Neural cell (in vitro differentiated cells): ENCODE measurements at regions not wholly inside any gene's neighbourhood (a gene's known extent, or its start where the extent isn't known, plus 50 kb on each side); places are given as distances from the start of the nearest gene placed in this dataset.

Experiments used
- H2AFZ ChIP-seq: fragments of 200-600, 300-800 bp; sonication (generic), shearing (Covaris generic); 2 replicates; pipeline ENCODE4 v1.6.0; 2014; ENCODE audit warnings: low read depth, mild to moderate bottlenecking, antibody characterized with exemption, low read length, moderate library complexity
- H3F3A ChIP-seq: fragments of 200-600 bp; shearing (Covaris generic); 2 replicates; pipeline ENCODE4 v1.6.1; 2016; ENCODE audit warnings: mild to moderate bottlenecking, moderate library complexity, mixed read lengths, antibody characterized with exemption, low read length; ENCODE audit not compliant: insufficient read depth, poor library complexity, severe bottlenecking
- H3K27ac ChIP-seq: fragments of 200-600, 300-800 bp; sonication (generic), shearing (Covaris generic); 2 replicates; pipeline ENCODE4 v1.5.1; 2014; ENCODE audit warnings: mild to moderate bottlenecking, low read length, moderate library complexity
- H3K27me3 ChIP-seq: fragments of 300-800, 200-600 bp; sonication (generic), shearing (Covaris generic); 2 replicates; pipeline ENCODE4 v1.6.0; 2014; ENCODE audit warnings: mild to moderate bottlenecking, low read depth, low read length, moderate library complexity; ENCODE audit not compliant: insufficient read depth
- H3K36me3 ChIP-seq: fragments of 300-800, 200-600 bp; sonication (generic), shearing (Covaris generic); 2 replicates; pipeline ENCODE4 v1.5.1; 2014; ENCODE audit warnings: mild to moderate bottlenecking, antibody characterized with exemption, low read length, moderate library complexity; ENCODE audit not compliant: insufficient read depth
- H3K4me2 ChIP-seq: fragments of 300-800, 200-600 bp; sonication (generic), shearing (Covaris generic); 2 replicates; pipeline ENCODE4 v1.6.0; 2014; ENCODE audit warnings: mild to moderate bottlenecking, low read length
- H3K4me3 ChIP-seq: fragments of 300-800, 200-600 bp; sonication (generic), shearing (Covaris generic); 2 replicates; pipeline ENCODE4 v1.5.1; 2014; ENCODE audit warnings: mild to moderate bottlenecking, low read length, moderate library complexity
- H3K79me2 ChIP-seq: fragments of 200-600 bp; shearing (Covaris generic); replicated peaks from 2 replicates; pipeline ENCODE4 v1.6.0; 2014; ENCODE audit warnings: mild to moderate bottlenecking, low read length, moderate library complexity; ENCODE audit not compliant: insufficient read depth
- H3K9ac ChIP-seq: fragments of 300-800, 200-600 bp; sonication (generic), shearing (Covaris generic); 2 replicates; pipeline ENCODE4 v1.6.1; 2016; ENCODE audit warnings: mild to moderate bottlenecking, low read length, mixed read lengths
- H3K9me2 ChIP-seq: fragments of 200-600 bp; shearing (Covaris generic); 2 replicates; pipeline ENCODE4 v1.6.1; 2016; ENCODE audit warnings: mild to moderate bottlenecking, low read length, mixed read lengths; ENCODE audit not compliant: insufficient read depth
- H3K9me3 ChIP-seq: fragments of 200-600, 300-800 bp; sonication (generic), shearing (Covaris generic); 2 replicates; pipeline ENCODE4 v1.6.1; 2016; ENCODE audit warnings: mild to moderate bottlenecking, mixed run types, low read length, moderate library complexity, mixed read lengths
- H4K20me1 ChIP-seq: fragments of 200-600 bp; shearing (Covaris generic); 2 replicates; pipeline ENCODE4 v1.6.1; 2016; ENCODE audit warnings: mild to moderate bottlenecking, mixed run types; ENCODE audit not compliant: insufficient read depth
- CTCF ChIP-seq: fragments of 450-650 bp; IDR thresholded peaks from 2 replicates; pipeline ENCODE4 v1.5.1; 2014; ENCODE audit warnings: antibody characterized with exemption, mild to moderate bottlenecking, moderate library complexity; ENCODE audit not compliant: poor library complexity, severe bottlenecking
- EP300 ChIP-seq: fragments of 450-650 bp; conservative IDR thresholded peaks from 2 replicates; pipeline ENCODE4 v1.6.1; 2014; ENCODE audit warnings: antibody characterized with exemption, mild to moderate bottlenecking, moderate library complexity; ENCODE audit not compliant: poor library complexity, severe bottlenecking
- EZH2 ChIP-seq: fragments of 200-600, 300-800 bp; shearing (Covaris generic), sonication (generic); IDR thresholded peaks from 2 replicates; pipeline ENCODE4 v1.6.1; 2014; ENCODE audit warnings: antibody characterized with exemption, low read length, borderline replicate concordance, mild to moderate bottlenecking; ENCODE audit not compliant: insufficient read depth, poor library complexity, severe bottlenecking
- MXI1 ChIP-seq: fragments of 450-650 bp; conservative IDR thresholded peaks from 2 replicates; pipeline ENCODE4 v1.6.1; 2014; ENCODE audit warnings: antibody characterized with exemption, mild to moderate bottlenecking; ENCODE audit not compliant: poor library complexity, severe bottlenecking
- POLR2AphosphoS5 ChIP-seq: IDR thresholded peaks from 2 replicates; pipeline ENCODE4 v1.6.1; 2012
- RAD21 ChIP-seq: fragments of 450-650 bp; conservative IDR thresholded peaks from 2 replicates; pipeline ENCODE4 v1.6.1; 2014; ENCODE audit warnings: antibody characterized with exemption, mild to moderate bottlenecking, moderate library complexity
- REST ChIP-seq: IDR thresholded peaks from 2 replicates; pipeline ENCODE4 v1.6.1; 2012; ENCODE audit warnings: borderline replicate concordance
- SMC3 ChIP-seq: fragments of 450-650 bp; conservative IDR thresholded peaks from 2 replicates; pipeline ENCODE4 v1.6.1; 2014; ENCODE audit warnings: antibody characterized with exemption, mild to moderate bottlenecking, moderate library complexity; ENCODE audit not compliant: poor library complexity
- TAF1 ChIP-seq: IDR thresholded peaks from 2 replicates; pipeline ENCODE4 v1.6.1; 2012; ENCODE audit warnings: low read depth

- Histone ChIP-seq H3K79me2 (no peaks in the 10 kb centered on the region), H3K9ac (no peak overlapping the region), H3K4me2 (no peak overlapping the region), H4K20me1 (no peaks in the 10 kb centered on the region), H3K36me3 (no peaks in the 10 kb centered on the region), H3K27ac (no peak overlapping the region), H3K4me3 (no peak overlapping the region), H3K9me3 (no peaks in the 10 kb centered on the region), H3K9me2 (no peaks in the 10 kb centered on the region), H2AFZ (no peak overlapping the region), H3F3A (no peaks in the 10 kb centered on the region), H3K27me3 (no peaks in the 10 kb centered on the region)
- TF ChIP-seq MXI1 (no peak), RAD21 (no peak), TAF1 (no peak), CTCF (no peak), SMC3 (no peak), POLR2AphosphoS5 (no peak), EZH2 (no peak), REST (no peak), EP300 (no peak)
These were observed 181.6 kb upstream of the GPR12 start for GRCh38 chr13:26942184-26942583.

GRCh38 chr13:26941345-26942174, 181.0 kb upstream of the GPR12 start:
- Histone ChIP-seq H4K20me1 (no peaks in the 10 kb centered on the region), H3K9ac (no peak overlapping the region), H3K27me3 (no peaks in the 10 kb centered on the region), H2AFZ (no peak overlapping the region), H3K9me2 (no peaks in the 10 kb centered on the region), H3K9me3 (no peaks in the 10 kb centered on the region), H3K27ac (no peak overlapping the region), H3K4me2 (no peak overlapping the region), H3F3A (no peaks in the 10 kb centered on the region), H3K79me2 (no peaks in the 10 kb centered on the region), H3K4me3 (no peak overlapping the region), H3K36me3 (no peaks in the 10 kb centered on the region)
- TF ChIP-seq EZH2 (no peak), EP300 (no peak), REST (no peak), SMC3 (no peak), MXI1 (no peak), CTCF (no peak), POLR2AphosphoS5 (no peak), RAD21 (no peak), TAF1 (no peak)
